Iris pigment epithelial cell (primary cell): ENCODE measurements at regions not wholly inside any gene's neighbourhood (a gene's known extent, or its start where the extent isn't known, plus 50 kb on each side); places are given as distances from the start of the nearest gene placed in this dataset.
"Not testable (repeated sequence)": the region's sequence is repeated elsewhere in the genome, so short reads cannot be mapped to it uniquely, and the experiment has no call there.

ENCODE experiments used
- DNase-seq: peaks from one replicate; pipeline ENCODE4 v3.0.0-alpha.2; 2011; ENCODE audit warnings: low read depth

- DNase-seq, result peak; percentile 39
These were observed 88.7 kb upstream of the TNIK start for GRCh38 chr3:171548917-171549316.

GRCh38 chr3:171543759-171544300, 83.6 kb upstream of the TNIK start:
- no peak for DNase-seq

GRCh38 chr3:171542976-171543375, 82.8 kb upstream of the TNIK start:
- DNase-seq, result no peak

DNA sequence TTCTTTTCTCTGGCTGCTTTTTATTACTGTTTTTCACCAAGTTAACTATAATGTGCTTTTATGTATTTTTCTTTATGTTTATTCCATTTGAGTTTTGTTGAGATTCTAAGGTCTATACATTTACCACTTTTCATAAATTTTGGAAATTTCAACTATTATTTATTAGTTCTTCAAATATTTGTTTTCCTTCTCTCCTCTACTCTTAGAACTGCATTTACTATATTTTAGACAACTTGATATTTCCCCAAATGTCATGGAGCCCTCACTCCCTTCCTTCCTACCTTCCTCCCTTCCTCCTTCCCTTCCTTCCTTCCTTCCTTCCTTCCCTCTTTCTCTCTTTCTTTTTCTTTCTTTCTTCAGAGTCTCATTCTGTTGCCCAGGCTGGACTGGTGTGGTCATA, 81.4 kb upstream of the TNIK start:
- no peak for DNase-seq

DNA sequence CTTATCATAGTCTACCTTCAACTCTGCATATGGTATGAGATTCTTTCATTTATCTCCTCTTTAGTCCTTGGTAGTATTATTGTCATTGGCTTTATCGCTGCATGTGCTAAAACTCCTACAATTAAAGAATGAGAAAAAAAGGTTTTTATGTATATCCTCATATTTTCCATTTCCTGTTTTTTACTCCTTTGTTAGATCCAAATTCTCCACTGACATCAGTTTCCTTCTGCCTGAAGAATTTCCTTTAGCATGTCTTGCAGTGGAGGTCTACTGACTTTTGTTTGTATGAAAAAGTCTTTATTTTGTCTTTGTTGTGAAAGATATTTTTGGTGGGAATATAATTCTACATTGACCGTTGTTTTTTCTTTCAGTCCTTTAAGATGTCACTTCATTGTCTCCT, 81.0 kb upstream of the TNIK start:
- no peak for DNase-seq

DNA sequence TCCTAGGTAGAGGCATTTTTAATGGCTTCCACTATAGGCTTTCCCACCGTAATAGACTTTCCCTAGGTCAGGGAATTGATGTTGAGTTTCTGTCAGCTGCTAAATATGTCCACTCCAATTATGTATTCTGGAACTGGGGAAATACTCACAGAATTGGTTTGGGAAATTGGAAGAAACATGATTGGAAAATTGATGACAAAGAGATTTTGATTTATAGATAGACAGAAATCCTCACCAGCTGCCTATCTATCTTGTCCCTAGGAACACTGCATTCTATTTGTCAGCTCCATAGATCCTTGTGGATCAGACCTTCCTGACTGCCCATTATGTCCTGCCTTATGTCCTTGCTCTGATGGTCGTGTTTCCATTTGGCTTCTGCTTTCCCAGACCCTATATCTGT, 75.6 kb upstream of the TNIK start:
- DNase-seq, result no peak

DNA sequence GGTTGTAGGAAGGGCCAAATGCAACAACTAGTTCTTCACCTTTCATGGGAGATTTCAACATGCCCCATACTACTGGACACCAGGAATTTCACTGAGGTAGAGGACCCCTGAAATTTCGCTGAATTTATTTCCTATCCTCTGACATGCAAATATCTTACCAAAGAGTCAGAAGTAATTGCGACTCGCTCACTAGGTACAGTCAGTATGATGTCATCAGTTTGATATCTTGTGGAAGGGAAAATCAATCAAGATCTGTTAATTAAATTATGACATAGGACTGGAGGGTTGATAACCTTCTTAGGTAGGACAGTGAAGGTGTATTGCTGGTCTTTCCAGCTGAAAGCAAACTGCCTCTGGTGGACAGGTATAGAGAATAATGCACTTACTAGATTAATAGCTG, 74.9 kb upstream of the TNIK start:
- no peak for DNase-seq

- DNase-seq, result no peak
These were observed 73.5 kb upstream of the TNIK start for GRCh38 chr3:171533702-171534101.

DNA sequence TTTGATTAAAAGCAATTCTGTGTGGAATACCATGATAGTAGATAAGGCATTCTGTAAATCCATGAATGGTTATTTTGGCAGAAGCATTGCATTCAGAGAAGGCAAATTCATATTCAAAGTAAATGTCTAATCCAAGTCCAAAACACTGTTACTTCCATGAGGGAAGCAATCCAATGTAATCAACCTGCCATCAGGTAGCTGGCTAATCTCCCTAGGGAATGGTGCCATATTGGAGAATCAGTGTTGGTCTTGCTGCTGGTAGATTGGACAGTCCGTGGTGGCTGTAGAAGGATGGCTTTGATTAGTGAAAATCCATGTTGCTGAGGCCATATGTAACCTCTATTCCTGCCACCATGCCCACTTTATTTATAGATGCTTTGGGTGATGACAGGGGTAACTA, 72.1 kb upstream of the TNIK start:
- no peak for DNase-seq

DNA sequence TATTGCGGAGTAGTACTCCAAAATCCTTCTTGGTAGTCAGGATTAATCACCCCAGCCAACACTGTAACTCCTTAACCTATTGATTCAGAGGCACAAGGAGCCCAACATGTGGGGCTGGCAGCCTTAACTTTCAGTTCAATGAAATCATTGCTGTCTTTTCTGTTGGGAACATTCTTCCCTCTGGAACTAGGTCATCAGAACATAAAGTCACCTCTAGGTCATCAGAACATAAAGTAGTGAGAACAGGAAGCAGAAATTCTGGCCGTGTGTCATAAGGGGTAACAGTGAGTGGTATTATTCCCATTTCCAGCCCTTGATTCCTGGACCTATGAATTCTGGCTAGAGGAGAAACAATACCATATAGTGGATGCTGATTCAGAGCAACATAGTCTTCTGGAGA, 71.5 kb upstream of the TNIK start:
- DNase-seq, result peak; percentile 32

- peak; percentile 80 for DNase-seq
These were observed 67.9 kb upstream of the TNIK start for GRCh38 chr3:171528102-171528501.

GRCh38 chr3:171526869-171527268, 66.7 kb upstream of the TNIK start:
- peak; percentile 94 for DNase-seq

DNA sequence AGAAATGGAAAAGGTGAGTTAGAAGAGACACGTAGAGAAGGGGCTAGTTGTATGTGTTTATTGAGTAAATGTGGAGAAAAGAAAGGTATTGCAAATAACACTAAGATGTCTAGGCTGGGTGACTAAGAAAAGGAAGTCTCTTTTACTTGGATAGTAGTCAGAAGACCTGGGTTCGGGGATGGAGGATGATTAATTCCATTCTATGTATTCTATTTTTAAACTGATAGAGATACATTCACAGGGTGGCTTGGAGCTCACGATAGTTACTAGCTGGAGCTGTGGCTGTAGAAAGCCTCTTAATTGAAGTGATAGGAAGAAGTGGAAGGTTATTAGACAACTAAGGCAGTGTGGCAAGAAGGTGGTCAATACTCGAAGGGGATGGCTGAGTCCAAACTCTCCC, 65.9 kb upstream of the TNIK start:
- DNase-seq, result peak; percentile 70

DNA sequence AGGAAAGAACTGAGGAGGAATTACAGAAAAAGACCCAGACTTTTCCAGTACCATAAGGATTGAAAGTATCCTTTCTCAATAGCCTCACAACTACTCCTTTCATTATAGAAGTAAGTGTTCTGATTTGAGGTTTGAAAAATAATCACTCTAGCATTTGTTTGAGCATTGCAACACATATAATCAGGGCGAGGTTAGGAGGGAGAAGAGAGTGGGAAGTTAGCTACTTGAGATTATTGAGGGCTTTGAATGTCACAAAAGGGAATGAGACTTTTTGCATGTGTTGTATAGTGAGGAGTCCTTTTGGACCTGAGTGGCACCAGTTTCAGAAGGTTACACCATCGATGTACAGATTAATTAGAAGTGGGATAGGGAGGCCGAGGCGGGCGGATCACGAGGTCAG, 65.2 kb upstream of the TNIK start:
- peak; percentile 42 for DNase-seq

GRCh38 chr3:171524921-171525310, 64.7 kb upstream of the TNIK start:
- no peak for DNase-seq

- DNase-seq, result no peak
These were observed 62.4 kb upstream of the TNIK start for GRCh38 chr3:171522651-171523050.

- DNase-seq, result not testable (repeated sequence)
These were observed 59.2 kb upstream of the TNIK start for GRCh38 chr3:171519423-171519822.

- no peak for DNase-seq
These were observed 56.6 kb upstream of the TNIK start for GRCh38 chr3:171516765-171517164.

GRCh38 chr3:171514466-171514865, 54.3 kb upstream of the TNIK start:
- DNase-seq, result no peak

GRCh38 chr3:171511450-171511849, 51.2 kb upstream of the TNIK start:
- no peak for DNase-seq
